GM12865 (cell line): ENCODE measurements at regions not wholly inside any gene's neighbourhood (a gene's known extent, or its start where the extent isn't known, plus 50 kb on each side); places are given as distances from the start of the nearest gene placed in this dataset.

Experiments
- DNase-seq: peaks from one replicate; pipeline ENCODE4 v3.0.0; 2010; ENCODE audit warnings: low read depth
- H3K4me3 ChIP-seq: 2 replicates; pipeline ENCODE4 v1.5.1; 2011; ENCODE audit warnings: mild to moderate bottlenecking, low read depth, low read length, control low read depth
- TF ChIP-seq, protein P1 (sequence below): IDR thresholded peaks from 2 replicates; pipeline ENCODE4 v1.5.1; 2011; ENCODE audit warnings: low read length, control low read depth, low read depth, inconsistent platforms; ENCODE audit not compliant: insufficient read depth; ENCODE audit errors: missing control alignments

DNA sequence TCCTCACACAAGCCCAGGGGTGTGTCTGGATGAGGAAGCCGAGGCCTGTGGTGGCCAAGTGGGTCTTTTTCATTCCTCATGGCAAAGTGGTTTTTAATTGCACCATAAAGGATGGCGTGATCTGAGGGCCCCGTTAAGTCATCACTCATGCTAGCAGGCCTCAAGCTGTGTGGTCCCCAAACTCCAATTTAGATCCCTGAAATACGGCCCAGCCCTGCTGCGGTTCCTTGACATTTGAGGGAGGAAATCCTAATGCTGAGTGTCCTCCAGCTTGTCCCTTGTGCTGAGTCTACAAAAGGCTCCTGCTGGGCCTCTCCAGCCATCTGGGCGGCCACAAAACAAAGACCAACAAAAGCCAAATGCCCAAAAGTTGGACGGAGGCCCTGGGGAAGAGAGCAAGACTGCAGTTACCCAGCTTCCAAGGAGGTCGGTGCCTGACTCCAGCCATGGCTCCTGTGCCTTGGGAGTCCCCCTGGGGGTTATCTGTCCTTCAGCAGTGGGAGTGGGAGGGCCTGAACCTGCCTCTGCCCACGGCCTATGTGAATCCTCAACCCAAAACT is 162.3 kb upstream of the PDE10A start:
- no peak overlapping the region for H3K4me3 ChIP-seq
- DNase-seq: no peak
- TF ChIP-seq, protein P1, sequence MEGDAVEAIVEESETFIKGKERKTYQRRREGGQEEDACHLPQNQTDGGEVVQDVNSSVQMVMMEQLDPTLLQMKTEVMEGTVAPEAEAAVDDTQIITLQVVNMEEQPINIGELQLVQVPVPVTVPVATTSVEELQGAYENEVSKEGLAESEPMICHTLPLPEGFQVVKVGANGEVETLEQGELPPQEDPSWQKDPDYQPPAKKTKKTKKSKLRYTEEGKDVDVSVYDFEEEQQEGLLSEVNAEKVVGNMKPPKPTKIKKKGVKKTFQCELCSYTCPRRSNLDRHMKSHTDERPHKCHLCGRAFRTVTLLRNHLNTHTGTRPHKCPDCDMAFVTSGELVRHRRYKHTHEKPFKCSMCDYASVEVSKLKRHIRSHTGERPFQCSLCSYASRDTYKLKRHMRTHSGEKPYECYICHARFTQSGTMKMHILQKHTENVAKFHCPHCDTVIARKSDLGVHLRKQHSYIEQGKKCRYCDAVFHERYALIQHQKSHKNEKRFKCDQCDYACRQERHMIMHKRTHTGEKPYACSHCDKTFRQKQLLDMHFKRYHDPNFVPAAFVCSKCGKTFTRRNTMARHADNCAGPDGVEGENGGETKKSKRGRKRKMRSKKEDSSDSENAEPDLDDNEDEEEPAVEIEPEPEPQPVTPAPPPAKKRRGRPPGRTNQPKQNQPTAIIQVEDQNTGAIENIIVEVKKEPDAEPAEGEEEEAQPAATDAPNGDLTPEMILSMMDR: no peak

DNA sequence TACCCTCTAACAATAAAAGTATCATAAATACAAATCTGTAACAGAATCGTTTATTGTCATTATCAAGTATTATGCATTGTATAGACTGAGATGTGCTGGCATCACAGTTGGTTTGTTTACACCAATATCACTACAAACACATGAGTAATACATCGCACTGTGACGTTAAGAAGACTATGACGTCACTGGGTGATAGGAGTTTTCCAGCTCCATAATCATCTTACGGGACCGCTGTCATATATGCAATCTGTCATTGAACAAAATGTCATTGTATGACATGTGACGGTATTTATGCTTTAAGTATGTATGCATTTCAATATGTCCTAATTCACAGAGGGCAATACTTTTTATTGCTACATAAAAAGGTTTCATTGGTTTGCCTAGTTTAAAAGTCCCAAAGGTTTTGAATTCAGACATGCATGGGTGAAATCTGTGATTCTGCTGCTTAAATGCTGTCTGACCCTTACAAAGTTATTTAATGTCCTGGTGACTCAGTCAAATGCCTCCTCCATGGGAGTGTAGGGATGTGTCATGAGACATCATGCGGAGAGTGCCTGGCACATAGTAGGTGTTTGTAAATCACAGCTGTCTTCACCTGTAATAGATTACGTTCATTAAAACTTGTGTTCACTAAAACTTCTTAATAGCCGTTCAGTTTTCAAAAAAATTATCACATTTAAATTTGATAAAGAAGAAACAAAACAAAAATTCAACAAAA is 160.7 kb upstream of the PDE10A start:
- no peak for DNase-seq
- H3K4me3 ChIP-seq: no peak overlapping the region
- TF ChIP-seq, protein P1: no peak

DNA sequence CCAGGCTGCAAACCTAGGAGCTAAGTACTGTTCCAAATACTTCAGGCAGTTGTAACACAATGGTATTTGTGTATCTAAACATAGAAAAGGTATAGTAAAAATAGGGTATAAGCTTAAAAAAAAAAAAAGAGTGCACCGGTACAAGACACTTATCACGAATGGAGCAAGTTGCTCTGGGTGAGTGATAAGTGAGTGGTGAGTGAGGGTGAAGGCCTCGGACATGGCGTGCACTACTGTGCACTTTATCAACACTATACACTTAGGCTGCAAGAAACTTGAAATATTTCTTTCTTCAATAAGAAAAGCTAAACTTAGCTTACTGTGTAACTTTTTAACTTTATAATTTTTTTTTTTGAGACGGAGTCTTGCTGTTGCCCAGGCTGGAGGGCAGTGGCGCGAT is 159.5 kb upstream of the PDE10A start:
- H3K4me3 ChIP-seq: no peak overlapping the region
- TF ChIP-seq, protein P1: no peak
- no peak for DNase-seq

DNA sequence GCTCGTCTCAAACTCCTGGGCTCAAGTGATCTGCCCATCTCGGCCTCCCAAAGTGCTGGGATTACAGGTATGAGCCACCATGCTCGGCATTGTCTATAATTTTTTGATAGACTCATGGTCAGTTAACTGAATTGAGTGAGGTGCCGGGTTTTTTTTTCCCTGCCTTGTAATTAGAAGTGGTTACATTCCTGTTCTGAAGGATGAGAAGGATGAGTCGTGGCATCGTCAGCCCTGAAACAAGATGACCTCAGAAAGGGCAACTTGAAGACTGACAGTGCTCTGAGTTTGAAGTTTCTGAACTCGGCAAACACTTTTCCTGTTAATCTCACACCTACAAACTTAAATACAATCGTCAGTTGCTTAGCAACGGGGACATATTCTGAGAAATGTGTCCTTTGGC is 158.7 kb upstream of the PDE10A start:
- TF ChIP-seq, protein P1: no peak
- H3K4me3 ChIP-seq: no peak overlapping the region
- no peak for DNase-seq

DNA sequence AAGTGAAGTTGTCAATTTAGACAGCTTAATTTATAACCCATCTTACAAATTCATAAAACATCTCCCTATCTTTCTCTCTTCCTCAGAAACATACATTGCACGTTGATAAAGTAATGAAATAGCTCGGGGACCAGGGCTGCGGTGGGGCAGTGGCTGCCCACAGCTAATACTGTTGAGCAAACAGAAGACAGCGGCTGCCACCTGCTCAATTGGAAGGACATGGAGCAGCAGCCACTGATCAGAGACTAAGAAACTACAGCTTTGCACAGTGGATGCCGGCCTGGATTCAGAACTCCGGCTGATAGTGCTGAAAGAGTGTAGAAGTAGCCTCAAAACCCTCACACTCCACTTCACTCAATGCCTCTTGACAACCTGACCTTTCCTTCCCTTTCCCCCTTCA is 157.9 kb upstream of the PDE10A start:
- TF ChIP-seq, protein P1: no peak
- no peak overlapping the region for H3K4me3 ChIP-seq
- no peak for DNase-seq

DNA sequence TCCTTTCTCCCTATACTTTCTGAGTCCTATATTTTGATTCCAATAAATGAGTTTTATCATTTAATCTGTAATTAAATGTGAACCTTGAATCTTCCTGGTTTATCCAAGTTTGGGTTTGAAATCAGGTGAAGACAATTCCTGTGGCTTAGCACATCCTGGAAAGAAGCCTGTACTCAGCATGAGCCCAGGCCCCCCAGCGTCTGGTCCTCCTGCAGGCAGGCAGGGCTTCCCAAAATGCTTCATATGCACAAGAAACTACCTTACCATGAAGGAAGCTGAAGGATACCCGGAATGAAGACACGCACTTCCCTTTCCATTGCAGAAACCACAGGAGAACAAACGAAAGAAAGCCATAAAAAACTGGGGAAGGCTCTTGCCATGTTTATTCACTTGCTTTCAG is 157.4 kb upstream of the PDE10A start:
- no peak for DNase-seq
- TF ChIP-seq, protein P1: no peak
- no peak overlapping the region for H3K4me3 ChIP-seq

DNA sequence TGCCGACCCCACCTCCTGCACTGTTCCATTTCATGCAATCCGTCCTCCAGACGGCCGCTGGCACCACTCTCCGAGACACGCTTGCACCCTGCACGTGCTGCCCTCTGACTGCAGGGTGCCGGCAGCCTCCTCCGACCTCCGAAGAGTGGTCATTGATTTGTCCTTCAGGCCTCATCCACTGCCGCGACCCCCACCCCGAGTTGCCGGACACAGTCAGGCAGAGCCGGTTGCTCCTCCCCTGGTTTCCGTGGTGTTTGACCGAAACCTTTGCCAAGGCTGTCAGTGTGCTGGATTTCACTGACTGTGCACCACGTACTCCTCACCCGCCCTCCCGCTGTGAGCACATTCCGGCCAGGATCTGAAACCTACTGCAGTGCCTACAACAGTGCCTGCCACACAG is 156.4 kb upstream of the PDE10A start:
- H3K4me3 ChIP-seq: no peak overlapping the region
- no peak for DNase-seq
- TF ChIP-seq, protein P1: no peak
